H7 (cell line): ENCODE measurements at regions not wholly inside any gene's neighbourhood (a gene's known extent, or its start where the extent isn't known, plus 50 kb on each side); places are given as distances from the start of the nearest gene placed in this dataset.
A peak's percentile ranks its signal among the peaks of the same experiment; 100 is the strongest.
"Not testable (repeated sequence)": the region's sequence is repeated elsewhere in the genome, so short reads cannot be mapped to it uniquely, and the experiment has no call there.

Experiments
- DNase-seq: peaks from one replicate; pipeline ENCODE4 v3.0.0; 2012
- H3K27me3 ChIP-seq: 2 replicates; pipeline ENCODE4 v1.6.0; 2011; ENCODE audit warnings: mild to moderate bottlenecking, low read length; ENCODE audit not compliant: control insufficient read depth, insufficient read depth
- H3K36me3 ChIP-seq: replicated peaks from 2 replicates; pipeline ENCODE4 v1.5.1; 2011; ENCODE audit warnings: low read length; ENCODE audit not compliant: control insufficient read depth, insufficient read depth
- H3K4me3 ChIP-seq: 2 replicates; pipeline ENCODE4 v1.5.1; 2011; ENCODE audit warnings: low read depth, mild to moderate bottlenecking, control low read depth, low read length, moderate library complexity; ENCODE audit not compliant: insufficient read depth

DNA sequence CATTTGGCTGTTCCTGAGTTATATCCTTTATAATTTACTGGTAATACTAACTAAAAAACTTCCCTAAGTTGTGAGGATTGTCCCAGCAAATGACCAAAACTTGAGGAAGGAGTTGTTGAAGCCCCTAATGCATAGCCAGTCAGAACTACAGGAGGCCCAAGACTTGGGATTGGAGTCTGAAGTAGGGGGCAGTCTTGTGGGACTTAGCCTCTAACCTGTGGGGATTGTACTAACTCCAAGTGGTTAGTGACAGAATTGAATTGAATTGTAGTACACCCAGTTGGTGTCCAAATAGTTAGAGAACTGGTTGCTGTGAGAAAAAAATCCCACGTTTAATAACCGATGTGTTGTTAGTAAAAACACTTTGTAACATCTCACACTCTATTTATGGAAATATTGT, 1506.3 kb downstream of the ADGRL3 start:
- Histone ChIP-seq H3K36me3 (no peaks in the 10 kb centered on the region), H3K4me3 (no peak overlapping the region), H3K27me3 (no peaks in the 10 kb centered on the region)
- DNase-seq: no peak

GRCh38 chr4:62683799-62684566, 1483.9 kb downstream of the ADGRL3 start:
- DNase-seq: no peak
- no peak overlapping the region for H3K4me3 ChIP-seq
- H3K27me3 ChIP-seq: no peaks in the 10 kb centered on the region
- no peaks in the 10 kb centered on the region for H3K36me3 ChIP-seq

DNA sequence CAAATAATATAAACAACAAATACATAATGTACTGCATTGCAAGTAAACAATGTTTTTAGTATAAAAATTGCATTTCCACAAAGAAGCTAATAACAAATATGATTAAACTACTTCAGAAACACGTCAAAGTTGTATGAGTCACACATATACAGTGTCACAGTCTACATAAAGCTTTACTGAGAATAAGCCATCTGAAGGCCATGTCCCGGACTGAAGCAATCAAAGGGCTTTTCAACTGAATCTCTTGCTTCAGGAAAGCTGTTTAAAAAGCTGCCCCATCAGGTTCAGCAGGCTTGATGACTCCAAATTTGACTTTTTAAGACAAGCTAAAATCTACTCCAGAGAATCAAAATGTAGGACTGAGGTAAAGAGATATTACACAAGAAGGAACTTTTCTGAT, 1476.8 kb downstream of the ADGRL3 start:
- DNase-seq: no peak
- Histone ChIP-seq H3K27me3 (no peaks in the 10 kb centered on the region), H3K4me3 (no peak overlapping the region), H3K36me3 (no peaks in the 10 kb centered on the region)

DNA sequence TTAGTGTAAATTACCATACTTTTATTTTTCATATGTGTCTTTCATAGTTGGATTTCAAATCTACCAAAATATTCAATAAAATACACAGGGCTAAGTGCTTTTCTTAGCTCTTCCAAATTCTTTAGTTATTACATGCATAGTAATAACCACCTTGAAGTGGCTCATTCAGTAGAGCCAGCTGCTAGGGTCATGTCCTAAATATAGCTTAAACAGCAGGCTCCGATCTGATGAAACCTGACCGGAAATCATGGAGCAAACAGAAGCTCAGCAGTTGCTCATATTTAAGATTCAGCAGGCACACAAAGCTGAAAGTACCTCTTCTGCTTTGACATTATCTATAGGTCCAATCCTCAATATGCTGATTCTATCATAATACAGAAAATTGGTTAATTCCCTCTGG, 1470.4 kb downstream of the ADGRL3 start:
- no peak overlapping the region for H3K4me3 ChIP-seq
- no peak for DNase-seq
- H3K36me3 ChIP-seq: no peaks in the 10 kb centered on the region
- no peaks in the 10 kb centered on the region for H3K27me3 ChIP-seq

GRCh38 chr4:62661821-62662220, 1461.7 kb downstream of the ADGRL3 start:
- DNase-seq: no peak
- no peak overlapping the region for H3K4me3 ChIP-seq
- no peaks in the 10 kb centered on the region for H3K36me3 ChIP-seq
- no peaks in the 10 kb centered on the region for H3K27me3 ChIP-seq

- DNase-seq: no peak
- Histone ChIP-seq H3K4me3 (no peak overlapping the region), H3K27me3 (no peaks in the 10 kb centered on the region), H3K36me3 (no peaks in the 10 kb centered on the region)
Measured at GRCh38 chr4:62656006-62656405, 1455.9 kb downstream of the ADGRL3 start.

- H3K27me3 ChIP-seq: no peaks in the 10 kb centered on the region
- H3K4me3 ChIP-seq: no peak overlapping the region
- no peaks in the 10 kb centered on the region for H3K36me3 ChIP-seq
- DNase-seq: peak; percentile 2
Measured at GRCh38 chr4:62644372-62644771, 1444.2 kb downstream of the ADGRL3 start.

DNA sequence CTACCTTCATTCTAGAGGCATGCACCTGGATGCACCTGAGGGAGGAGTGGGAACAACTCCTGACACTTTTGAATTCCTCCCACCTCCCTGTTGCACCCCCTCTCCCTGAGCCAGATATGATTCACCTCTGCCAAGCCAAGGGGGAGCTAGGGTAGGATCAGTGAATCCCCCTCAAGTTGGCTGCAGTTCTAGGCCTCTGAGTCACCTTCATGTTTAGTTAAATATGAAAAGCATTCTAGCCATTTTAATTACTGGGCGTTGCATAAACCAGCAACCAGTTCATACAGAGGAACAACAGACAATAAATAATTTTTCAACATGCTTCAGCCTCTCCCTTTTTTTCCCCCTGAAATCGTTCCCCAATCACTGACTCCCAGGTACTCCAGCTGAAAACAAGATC, 1440.2 kb downstream of the ADGRL3 start:
- no peaks in the 10 kb centered on the region for H3K36me3 ChIP-seq
- DNase-seq: no peak

DNA sequence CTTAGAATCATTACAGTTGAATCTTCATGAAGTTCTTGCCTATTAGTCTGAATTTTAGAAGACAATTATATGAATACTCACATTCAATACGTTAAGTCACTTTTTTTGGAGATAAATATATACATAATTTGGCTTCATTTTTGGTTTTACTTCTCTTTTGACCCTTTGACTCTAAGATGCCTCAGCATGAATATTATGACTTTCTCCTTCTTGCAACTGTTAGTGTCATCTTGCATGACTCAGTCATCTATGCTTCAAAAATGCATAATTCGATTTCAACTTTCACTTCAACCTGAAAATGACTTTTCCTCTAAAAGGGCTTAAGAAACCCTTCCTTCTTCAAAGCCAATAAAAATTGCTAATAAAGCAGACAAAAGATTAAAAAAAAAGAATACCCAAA, 1427.5 kb downstream of the ADGRL3 start:
- no peaks in the 10 kb centered on the region for H3K36me3 ChIP-seq
- no peak for DNase-seq
- H3K4me3 ChIP-seq: no peak overlapping the region
- no peaks in the 10 kb centered on the region; the same call in 1 of the 2 replicates for H3K27me3 ChIP-seq

More for the DNA sequence above, 1440.2 kb downstream of the ADGRL3 start:
- H3K4me3 ChIP-seq: no peak overlapping the region
- no peaks in the 10 kb centered on the region for H3K27me3 ChIP-seq

DNA sequence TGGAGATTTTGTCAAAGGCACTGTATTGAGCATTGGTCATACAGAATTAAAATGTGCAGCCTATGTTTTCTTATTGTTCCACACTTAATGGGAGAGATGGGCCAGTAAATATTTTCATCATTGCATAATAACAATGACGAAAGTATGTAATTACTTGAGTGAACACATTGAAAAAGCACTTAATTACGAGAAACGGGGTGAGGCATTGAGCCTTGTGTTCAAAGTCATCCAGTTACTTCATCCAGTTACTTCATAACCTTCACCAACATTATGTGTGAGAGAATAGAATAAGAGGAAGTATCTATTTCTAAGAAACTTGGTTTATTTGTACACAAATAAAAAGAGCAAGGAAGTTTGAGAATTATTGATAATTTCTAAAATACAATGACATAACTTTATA, 1427.0 kb downstream of the ADGRL3 start:
- no peak for DNase-seq
- Histone ChIP-seq H3K27me3 (no peaks in the 10 kb centered on the region; the same call in 1 of the 2 replicates), H3K36me3 (no peaks in the 10 kb centered on the region)

DNA sequence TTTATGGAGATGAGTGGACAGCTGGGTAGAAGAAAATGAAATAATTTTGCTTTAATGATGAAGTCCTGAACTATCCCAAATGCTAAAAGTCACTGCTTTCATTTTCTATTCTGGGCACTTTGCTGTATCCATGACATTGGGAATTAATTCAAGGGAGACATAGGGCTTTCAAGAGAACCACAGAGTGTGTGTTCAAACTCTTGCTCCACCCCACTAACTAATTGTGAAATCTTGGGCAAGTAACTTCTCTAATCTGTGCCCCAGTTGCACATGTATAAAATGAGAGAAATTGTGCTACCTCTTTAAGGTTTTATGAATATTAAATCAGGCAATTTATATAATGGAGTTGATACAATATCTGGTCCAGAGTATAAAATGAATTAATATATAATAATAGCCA, 1422.0 kb downstream of the ADGRL3 start:
- DNase-seq: no peak
- Histone ChIP-seq H3K36me3 (no peaks in the 10 kb centered on the region), H3K4me3 (no peak overlapping the region), H3K27me3 (no peaks in the 10 kb centered on the region)

More for the DNA sequence above, 1427.0 kb downstream of the ADGRL3 start:
- H3K4me3 ChIP-seq: no peak overlapping the region

- Histone ChIP-seq H3K4me3 (no peak overlapping the region), H3K36me3 (no peaks in the 10 kb centered on the region), H3K27me3 (no peaks in the 10 kb centered on the region)
- no peak for DNase-seq
Measured at GRCh38 chr4:62619971-62620370, 1419.8 kb downstream of the ADGRL3 start.

- Histone ChIP-seq H3K36me3 (no peaks in the 10 kb centered on the region), H3K27me3 (no peaks in the 10 kb centered on the region), H3K4me3 (no peak overlapping the region)
- DNase-seq: no peak
Measured at GRCh38 chr4:62618042-62618441, 1417.9 kb downstream of the ADGRL3 start.

GRCh38 chr4:62601737-62602136, 1401.6 kb downstream of the ADGRL3 start:
- Histone ChIP-seq H3K27me3 (no peaks in the 10 kb centered on the region), H3K36me3 (no peaks in the 10 kb centered on the region)
- DNase-seq: no peak

GRCh38 chr4:62595265-62595664, 1395.1 kb downstream of the ADGRL3 start:
- not testable (repeated sequence) for H3K36me3 ChIP-seq, DNase-seq, H3K4me3 ChIP-seq, H3K27me3 ChIP-seq

More at GRCh38 chr4:62601737-62602136, 1401.6 kb downstream of the ADGRL3 start:
- H3K4me3 ChIP-seq: no peak overlapping the region

DNA sequence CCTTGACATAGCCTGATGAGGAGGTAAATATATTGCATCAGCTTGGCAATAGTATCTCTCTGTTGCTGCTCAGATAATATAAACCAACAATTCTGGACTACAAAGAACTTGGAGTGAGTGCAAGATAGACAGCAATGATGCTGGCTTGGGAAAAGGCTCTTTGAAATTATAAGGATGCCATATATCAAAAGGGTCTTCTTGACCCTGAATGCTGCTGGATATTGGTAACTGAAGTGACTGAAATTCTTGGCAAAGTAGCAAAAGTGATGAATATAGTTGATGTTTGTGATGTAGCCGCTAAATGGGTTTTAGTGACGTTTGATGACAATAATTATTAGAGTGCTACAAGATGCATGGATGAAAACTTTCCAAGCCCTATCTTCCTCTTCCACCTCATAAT, 1391.6 kb downstream of the ADGRL3 start:
- H3K36me3 ChIP-seq: no peaks in the 10 kb centered on the region
- no peaks in the 10 kb centered on the region for H3K27me3 ChIP-seq
- no peak overlapping the region for H3K4me3 ChIP-seq
- no peak for DNase-seq
